AG09309 (cell line): ENCODE measurements at regions not wholly inside any gene's neighbourhood (a gene's known extent, or its start where the extent isn't known, plus 50 kb on each side); places are given as distances from the start of the nearest gene placed in this dataset.
A peak's percentile ranks its signal among the peaks of the same experiment; 100 is the strongest.
"Not testable (repeated sequence)": the region's sequence is repeated elsewhere in the genome, so short reads cannot be mapped to it uniquely, and the experiment has no call there.

ENCODE experiments used
- DNase-seq: peaks from one replicate; pipeline ENCODE4 v3.0.0-alpha.2; 2010; ENCODE audit warnings: low read depth
- H3K4me3 ChIP-seq: 2 replicates; pipeline ENCODE4 v1.5.1; 2011; ENCODE audit warnings: mild to moderate bottlenecking, low read depth, low read length, moderate library complexity; ENCODE audit not compliant: control insufficient read depth
- TF ChIP-seq, protein P1 (sequence below): IDR thresholded peaks from 2 replicates; pipeline ENCODE4 v1.5.1; 2011; ENCODE audit warnings: mild to moderate bottlenecking, low read depth, low read length, inconsistent platforms; ENCODE audit not compliant: insufficient read depth, control insufficient read depth; ENCODE audit errors: missing control alignments

DNA sequence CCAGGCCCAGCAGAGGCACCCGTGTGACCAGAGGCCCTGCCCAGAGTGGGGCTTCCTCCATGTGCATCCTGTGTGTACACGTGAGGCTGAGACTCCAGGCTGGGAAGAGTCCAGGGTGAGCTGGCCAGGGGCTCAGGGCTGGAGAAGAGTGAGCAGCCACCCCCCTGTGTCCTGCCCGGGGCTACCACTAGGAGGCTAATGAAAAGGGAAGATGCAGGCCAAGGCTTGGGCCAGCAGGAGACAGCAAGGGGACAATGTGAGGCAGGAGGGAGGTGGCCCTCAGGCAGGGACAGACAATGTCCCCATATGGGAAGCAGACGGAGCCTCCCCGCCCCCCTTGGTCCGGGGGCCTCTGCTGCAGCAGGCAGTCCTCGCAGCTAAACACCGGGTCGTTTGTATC, 102.0 kb downstream of the HIF1AN start:
- TF ChIP-seq, protein P1, sequence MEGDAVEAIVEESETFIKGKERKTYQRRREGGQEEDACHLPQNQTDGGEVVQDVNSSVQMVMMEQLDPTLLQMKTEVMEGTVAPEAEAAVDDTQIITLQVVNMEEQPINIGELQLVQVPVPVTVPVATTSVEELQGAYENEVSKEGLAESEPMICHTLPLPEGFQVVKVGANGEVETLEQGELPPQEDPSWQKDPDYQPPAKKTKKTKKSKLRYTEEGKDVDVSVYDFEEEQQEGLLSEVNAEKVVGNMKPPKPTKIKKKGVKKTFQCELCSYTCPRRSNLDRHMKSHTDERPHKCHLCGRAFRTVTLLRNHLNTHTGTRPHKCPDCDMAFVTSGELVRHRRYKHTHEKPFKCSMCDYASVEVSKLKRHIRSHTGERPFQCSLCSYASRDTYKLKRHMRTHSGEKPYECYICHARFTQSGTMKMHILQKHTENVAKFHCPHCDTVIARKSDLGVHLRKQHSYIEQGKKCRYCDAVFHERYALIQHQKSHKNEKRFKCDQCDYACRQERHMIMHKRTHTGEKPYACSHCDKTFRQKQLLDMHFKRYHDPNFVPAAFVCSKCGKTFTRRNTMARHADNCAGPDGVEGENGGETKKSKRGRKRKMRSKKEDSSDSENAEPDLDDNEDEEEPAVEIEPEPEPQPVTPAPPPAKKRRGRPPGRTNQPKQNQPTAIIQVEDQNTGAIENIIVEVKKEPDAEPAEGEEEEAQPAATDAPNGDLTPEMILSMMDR = peak; percentile 40
- DNase-seq = no peak
- no peak overlapping the region for H3K4me3 ChIP-seq

- not testable (repeated sequence) for H3K4me3 ChIP-seq, DNase-seq
These were observed 103.2 kb downstream of the HIF1AN start for GRCh38 chr10:100638969-100639368.

DNA sequence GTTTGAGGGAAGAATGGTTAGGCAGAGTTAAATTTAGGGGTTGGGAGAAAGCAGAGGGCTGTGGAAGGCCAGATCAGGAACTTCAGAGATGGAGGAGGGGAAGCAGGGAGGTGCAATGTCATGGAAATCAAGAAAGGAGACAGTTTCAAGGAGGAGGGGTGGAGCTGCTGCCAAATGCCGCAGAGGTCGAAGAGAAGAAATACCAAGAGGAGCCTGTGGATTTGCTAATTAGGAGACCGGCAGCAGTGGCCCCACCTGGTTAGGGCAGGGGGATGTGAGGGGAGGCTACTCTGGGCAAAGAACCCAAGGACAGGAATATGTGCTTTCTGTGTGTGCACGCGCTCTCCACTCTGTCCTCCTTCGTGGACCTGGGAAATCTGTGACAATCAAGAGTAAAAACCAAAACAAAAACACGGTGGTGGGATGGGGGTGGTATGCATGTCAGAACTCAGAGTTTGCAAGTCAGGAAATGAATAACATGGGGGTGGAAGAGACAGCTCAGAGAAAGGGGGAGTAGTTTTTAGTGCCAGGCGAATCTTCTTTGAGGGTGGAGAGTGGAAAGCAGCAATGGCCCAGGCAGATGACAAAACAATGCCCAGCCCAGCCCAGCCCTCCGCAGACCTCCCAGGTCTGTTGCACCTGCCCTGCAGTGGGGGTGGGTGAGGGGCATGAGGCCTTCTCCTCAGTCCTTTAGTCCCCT, 102.9 kb upstream of the PAX2 start:
- DNase-seq = no peak
- H3K4me3 ChIP-seq = no peak overlapping the region
- TF ChIP-seq, protein P1 = no peak

GRCh38 chr10:100645091-100645490, 100.3 kb upstream of the PAX2 start:
- DNase-seq = no peak
- no peak overlapping the region for H3K4me3 ChIP-seq
- TF ChIP-seq, protein P1 = no peak

DNA sequence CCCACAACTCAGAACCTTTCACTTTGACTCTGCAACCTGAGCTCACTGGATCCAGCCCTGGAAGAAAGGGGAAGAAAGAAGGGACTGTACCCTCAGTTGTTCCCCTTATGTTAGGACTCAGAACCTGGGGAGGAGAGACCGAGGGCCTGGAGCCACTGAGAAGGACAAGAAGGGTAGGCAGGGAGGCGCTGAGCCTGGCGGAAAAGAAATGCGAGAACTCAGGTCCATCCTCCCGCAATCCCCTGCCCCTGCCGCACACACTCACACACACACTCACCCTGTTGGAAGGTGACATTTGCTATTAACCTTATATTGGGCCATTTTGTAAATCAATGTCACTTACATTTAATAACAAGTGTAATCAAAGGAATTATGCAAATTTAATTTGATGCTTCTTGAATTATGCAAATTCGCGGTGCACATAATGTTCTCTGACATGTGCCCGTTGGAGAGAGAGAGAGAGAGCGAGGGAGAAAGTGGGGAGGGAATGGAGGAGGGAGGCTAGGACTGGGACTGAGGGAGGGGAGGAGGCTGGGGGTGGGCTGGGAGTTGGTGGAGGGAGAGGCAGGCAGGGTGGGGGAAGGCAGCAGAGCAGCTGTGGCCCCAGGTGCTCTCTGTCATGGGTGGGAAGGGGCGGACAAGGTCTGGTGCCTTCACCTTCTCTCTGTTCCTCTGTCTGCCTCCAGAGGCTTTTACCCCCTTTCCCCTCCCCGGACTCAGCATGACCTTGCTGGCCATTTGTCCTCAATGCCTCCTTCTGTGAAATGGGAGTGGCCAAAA, 99.6 kb upstream of the PAX2 start:
- TF ChIP-seq, protein P1 = no peak
- H3K4me3 ChIP-seq = no peak overlapping the region
- DNase-seq = no peak

DNA sequence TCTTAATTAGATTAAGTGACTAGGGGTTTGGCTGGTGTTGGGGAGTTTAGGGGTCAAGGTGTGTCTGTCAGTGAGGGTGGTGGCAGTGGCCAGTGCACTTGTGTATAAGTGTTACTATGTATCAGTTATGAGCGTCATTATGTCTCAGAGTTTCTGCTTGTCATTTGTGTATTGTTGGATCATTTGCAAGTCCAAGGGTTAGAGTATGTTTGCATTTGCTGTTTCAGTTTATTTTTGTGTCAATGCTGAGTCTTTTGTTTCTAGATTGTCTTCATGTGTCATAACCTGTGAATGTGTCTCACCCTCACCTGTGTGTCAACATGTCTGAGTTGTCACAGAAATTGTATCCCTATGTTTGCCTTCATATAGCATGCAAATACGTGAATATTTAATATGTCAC, 97.5 kb upstream of the PAX2 start:
- no peak for DNase-seq
- H3K4me3 ChIP-seq = no peak overlapping the region
- TF ChIP-seq, protein P1 = no peak

- no peak overlapping the region for H3K4me3 ChIP-seq
- DNase-seq = no peak
- TF ChIP-seq, protein P1 = no peak
These were observed 94.7 kb upstream of the PAX2 start for GRCh38 chr10:100650693-100651092.

DNA sequence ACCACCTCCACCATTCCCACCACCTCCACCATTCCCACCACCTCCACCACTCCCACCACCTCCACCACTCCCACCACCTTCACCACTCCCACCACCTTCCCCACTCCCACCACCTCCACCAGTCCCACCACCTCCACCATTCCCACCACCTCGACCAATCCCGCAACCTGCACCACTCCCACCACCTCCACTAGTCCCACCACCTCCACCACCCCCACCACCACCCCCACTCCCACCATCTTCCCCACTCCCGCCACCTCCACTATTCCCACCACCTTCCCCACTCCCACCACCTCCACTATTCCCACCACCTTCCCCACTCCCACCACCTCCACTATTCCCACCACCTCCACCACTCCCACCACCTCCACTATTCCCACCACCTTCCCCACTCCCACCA, 94.3 kb upstream of the PAX2 start:
- DNase-seq, H3K4me3 ChIP-seq: not testable (repeated sequence)
